Testis (tissue), 2 donors: ENCODE measurements at regions not wholly inside any gene's neighbourhood (a gene's known extent, or its start where the extent isn't known, plus 50 kb on each side); places are given as distances from the start of the nearest gene placed in this dataset.

Experiments used
- CTCF ChIP-seq, 3 experiments: fragments of 450-650 bp in 2 of 3; fragments of 200-600 bp in 1 of 3; sonication (generic) in 1 of 3; IDR thresholded peaks; one replicate each; pipeline ENCODE4 v1.5.1; 2016 to 2019; ENCODE audit warnings: antibody characterized with exemption in 3 of 3, mild to moderate bottlenecking in 2 of 3, moderate library complexity in 1 of 3
- POLR2A ChIP-seq: fragments of 450-650 bp; IDR thresholded peaks from one replicate; pipeline ENCODE4 v1.6.1; 2017; ENCODE audit warnings: antibody characterized with exemption, mild to moderate bottlenecking, moderate library complexity

GRCh38 chr2:38146275-38146906 lies 70.4 kb upstream of the CYP1B1 start:
- TF ChIP-seq CTCF (IDR thresholded peaks at IDR 0.05) (no peak), POLR2A (no peak)
